Stimulated activated CD8-positive, alpha-beta memory T cell treated with anti-CD3 and anti-CD28 coated beads, Interleukin-2, amount 100 ng/mL, for 48 hours (primary cell): ENCODE measurements at regions not wholly inside any gene's neighbourhood (a gene's known extent, or its start where the extent isn't known, plus 50 kb on each side); places are given as distances from the start of the nearest gene placed in this dataset.

Experiments
- DNase-seq, 2 donors: peaks; one replicate each; pipeline ENCODE4 v3.0.0-alpha.2; 2020; ENCODE audit warnings: low read depth in 2 of 2

- no peak for DNase-seq
Measured at GRCh38 chr2:180367815-180368214, 360.7 kb upstream of the CWC22 start.

GRCh38 chr2:180366481-180366880 lies 359.4 kb upstream of the CWC22 start:
- DNase-seq: no peak

GRCh38 chr2:180364719-180365118 lies 357.6 kb upstream of the CWC22 start:
- DNase-seq: no peak

- DNase-seq: no peak
Measured at GRCh38 chr2:180360283-180360618, 353.2 kb upstream of the CWC22 start.

- DNase-seq: no peak
Measured at GRCh38 chr2:180359522-180360282, 352.6 kb upstream of the CWC22 start.

- DNase-seq: no peak
Measured at GRCh38 chr2:180358458-180358857, 351.4 kb upstream of the CWC22 start.

- DNase-seq: no peak
Measured at GRCh38 chr2:180356676-180357075, 349.6 kb upstream of the CWC22 start.

GRCh38 chr2:180352620-180353019 lies 345.5 kb upstream of the CWC22 start:
- DNase-seq: no peak

GRCh38 chr2:180349809-180350208 lies 342.7 kb upstream of the CWC22 start:
- no peak for DNase-seq

- no peak for DNase-seq
Measured at GRCh38 chr2:180343528-180344345, 336.6 kb upstream of the CWC22 start.

GRCh38 chr2:180337136-180337535 lies 330.0 kb upstream of the CWC22 start:
- no peak for DNase-seq

- DNase-seq: no peak
Measured at GRCh38 chr2:180336550-180336949, 329.5 kb upstream of the CWC22 start.

GRCh38 chr2:180334514-180334913 lies 327.4 kb upstream of the CWC22 start:
- DNase-seq: no peak

- no peak for DNase-seq
Measured at GRCh38 chr2:180328795-180329422, 321.8 kb upstream of the CWC22 start.

- no peak for DNase-seq
Measured at GRCh38 chr2:180327185-180327584, 320.1 kb upstream of the CWC22 start.

- no peak for DNase-seq
Measured at GRCh38 chr2:180325416-180326120, 318.5 kb upstream of the CWC22 start.

- DNase-seq: no peak
Measured at GRCh38 chr2:180324182-180324581, 317.1 kb upstream of the CWC22 start.

- DNase-seq: no peak
Measured at GRCh38 chr2:180322781-180323180, 315.7 kb upstream of the CWC22 start.

GRCh38 chr2:180319586-180320405 lies 312.7 kb upstream of the CWC22 start:
- no peak for DNase-seq

- no peak for DNase-seq
Measured at GRCh38 chr2:180314086-180314485, 307.0 kb upstream of the CWC22 start.

GRCh38 chr2:180312542-180312941 lies 305.4 kb upstream of the CWC22 start:
- no peak for DNase-seq
